DMS53 (cell line): ENCODE measurements at regions not wholly inside any gene's neighbourhood (a gene's known extent, or its start where the extent isn't known, plus 50 kb on each side); places are given as distances from the start of the nearest gene placed in this dataset.
"Not testable (repeated sequence)": the region's sequence is repeated elsewhere in the genome, so short reads cannot be mapped to it uniquely, and the experiment has no call there.

ENCODE experiments used
- DNase-seq: peaks from one replicate; lab custom pipeline; 2025; lab: John Stamatoyannopoulos, UW

DNA sequence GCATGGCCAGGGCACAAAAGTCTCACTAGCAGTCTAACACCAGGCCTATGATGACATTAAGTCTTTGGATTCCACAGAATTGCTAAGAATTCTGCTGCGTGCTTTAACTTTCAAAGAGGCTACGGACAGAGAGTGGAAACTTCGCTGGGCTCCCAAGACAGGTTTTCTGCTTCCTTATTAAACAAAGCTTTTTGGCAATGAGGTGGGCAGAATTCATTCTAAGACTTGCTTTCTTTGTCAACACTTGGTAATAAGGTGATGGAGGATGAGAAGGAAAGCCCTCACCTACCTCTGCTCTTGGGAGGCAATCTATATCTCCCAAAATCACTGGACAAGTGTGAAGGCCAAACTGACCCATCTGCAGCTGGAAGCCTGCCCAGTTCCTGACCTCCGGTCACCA, 231.9 kb downstream of the ATPSCKMT start:
- DNase-seq: no peak

DNA sequence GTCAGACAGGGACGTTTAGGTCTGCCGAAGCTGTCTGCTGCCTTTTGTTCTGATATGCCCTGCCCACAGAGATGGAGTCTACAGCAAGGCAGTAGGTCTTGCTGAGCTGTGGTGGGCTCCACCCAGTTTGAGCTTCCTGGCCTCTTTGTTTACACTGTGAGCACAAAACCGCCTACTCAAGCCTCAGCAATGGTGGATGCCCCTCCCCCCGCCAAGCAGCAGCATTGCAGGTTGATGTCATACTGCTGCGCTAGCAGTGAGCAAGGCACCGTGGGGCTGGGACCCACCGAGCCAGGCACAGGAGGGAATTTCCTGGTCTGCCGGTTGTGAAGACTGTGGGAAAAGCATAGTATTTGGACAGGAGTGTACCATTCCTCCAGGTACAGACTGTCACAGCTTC, 233.1 kb downstream of the ATPSCKMT start:
- peak; percentile 50 for DNase-seq

DNA sequence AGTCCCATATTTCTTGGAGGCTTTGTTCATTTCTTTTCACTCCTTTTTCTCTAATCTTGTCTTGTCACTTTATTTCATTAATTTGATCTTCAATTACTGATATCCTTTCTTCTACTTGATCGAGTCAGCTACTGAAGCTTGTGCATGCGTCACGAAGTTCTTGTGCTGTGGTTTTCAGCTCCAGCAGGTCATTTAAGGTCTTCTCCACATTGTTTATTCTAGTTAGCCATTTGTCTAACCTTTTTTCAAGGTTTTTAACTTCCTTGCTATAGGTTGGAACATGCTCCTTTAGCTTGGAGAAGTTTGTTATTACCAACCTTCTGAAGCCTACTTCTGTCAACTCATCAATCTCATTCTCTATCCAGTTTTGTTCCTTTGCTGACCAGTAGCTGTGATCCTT, 234.0 kb downstream of the ATPSCKMT start:
- DNase-seq: not testable (repeated sequence)

DNA sequence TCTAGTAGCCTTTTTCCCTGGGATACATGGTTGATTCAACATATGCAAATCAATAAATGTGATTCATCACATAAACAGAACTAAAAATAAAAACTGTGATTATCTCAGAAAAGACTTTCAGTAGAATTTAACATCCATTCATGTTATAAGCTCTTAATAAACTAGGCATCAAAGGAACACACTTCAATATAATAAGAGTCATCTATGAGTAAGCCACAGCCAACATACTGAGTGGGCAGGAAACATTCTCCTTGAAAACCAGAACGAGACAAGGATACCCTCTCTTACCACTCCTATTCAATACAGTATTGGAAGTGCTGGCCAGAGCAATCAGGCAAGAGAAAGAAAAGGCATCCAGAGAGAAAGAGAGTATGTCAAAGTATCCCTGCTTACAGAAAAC, 239.9 kb downstream of the ATPSCKMT start:
- DNase-seq: peak; percentile 20

DNA sequence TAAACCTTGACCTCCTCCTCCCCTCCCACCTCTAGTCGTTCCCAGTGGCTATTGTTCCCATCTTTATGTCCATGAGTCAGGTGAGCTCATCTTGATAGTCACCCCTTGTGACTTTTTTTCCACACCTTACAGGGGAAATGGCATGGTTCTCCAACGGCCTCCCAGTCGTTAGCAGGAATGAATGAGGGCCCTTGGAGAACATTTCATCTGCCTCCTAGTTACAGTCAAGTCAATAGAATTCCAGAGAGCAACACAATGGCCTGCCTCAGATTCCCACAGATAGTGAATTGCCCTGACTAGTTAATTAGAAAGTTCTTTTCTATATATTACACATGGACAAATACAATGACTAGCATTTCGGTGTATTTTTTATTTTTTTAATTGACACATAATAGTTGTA, 262.6 kb downstream of the ATPSCKMT start:
- DNase-seq: no peak

DNA sequence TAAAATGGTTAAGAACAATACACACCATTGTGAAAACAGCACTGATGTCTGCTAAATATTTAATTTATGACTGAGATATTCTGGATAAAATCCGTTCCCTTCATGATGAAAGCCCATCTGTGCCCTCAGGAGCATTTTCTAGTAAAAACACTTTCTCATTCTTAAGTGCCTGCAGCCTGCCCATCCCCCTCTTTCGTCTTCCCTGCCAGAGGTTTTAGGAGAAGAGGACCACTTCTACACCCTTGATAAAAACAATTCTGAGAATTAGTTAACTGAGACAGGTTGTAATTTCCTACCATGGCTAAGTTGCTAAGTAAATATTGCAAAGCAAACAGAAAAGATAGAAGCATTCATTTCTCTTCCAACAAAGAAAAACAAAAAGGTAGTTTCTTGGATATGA, 272.6 kb downstream of the ATPSCKMT start:
- DNase-seq: peak; percentile 48

DNA sequence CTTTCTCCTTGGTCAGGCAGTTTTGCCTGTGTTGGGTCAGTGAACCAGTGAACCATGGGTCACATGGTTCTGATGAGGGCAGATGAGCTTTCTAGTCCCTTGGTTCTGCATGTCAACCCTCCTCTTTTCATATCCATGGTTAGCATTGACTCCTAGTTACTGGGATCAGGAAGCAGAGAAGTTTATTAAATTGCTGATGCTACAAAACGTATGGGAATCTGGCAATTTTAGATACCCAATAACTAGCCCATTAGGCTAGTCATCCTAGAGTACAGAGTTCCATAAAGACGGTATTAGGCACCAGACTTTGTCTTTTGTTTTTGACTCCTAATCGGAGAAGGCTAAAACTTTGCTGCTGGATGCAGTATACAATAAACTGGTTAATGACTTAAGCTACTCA, 273.1 kb downstream of the ATPSCKMT start:
- peak; percentile 17 for DNase-seq

DNA sequence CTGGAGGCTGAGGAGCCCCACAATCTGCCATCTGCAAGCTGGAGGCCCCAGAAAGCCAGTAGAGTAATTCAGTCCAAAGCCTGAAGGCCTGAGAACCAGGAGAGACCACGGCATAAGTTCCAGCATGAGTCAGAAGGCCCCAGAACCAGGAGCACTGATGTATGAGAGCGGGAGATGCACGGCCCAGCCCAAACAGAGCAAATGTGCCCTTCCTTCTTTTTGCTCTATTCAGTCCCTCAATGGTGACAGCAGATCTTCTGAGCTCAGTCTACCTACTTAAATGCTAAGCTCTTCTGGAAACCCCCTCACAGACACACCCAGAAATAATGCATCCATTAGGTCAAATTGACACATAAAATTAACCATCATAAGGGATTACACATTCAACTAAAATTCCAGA, 277.6 kb downstream of the ATPSCKMT start:
- no peak for DNase-seq

DNA sequence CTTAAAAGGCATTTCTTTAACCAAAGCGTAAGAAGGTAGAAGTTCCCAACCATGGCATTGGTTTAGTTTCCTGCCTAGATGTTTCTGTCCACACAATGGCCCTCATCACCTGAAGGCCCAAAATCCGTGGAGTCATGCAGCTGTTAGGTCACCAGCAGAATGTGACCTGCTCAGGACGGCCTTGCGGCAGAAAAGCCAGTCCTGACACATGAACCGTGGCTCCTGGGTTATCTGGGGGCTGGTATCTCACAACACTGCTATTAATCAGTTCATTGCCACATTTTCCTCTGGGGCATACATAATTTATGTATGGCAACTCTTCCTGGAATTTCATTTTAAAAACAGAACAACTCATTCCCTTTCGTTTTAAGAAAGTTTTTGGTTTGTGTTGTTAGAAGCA, 278.4 kb downstream of the ATPSCKMT start:
- no peak for DNase-seq

DNA sequence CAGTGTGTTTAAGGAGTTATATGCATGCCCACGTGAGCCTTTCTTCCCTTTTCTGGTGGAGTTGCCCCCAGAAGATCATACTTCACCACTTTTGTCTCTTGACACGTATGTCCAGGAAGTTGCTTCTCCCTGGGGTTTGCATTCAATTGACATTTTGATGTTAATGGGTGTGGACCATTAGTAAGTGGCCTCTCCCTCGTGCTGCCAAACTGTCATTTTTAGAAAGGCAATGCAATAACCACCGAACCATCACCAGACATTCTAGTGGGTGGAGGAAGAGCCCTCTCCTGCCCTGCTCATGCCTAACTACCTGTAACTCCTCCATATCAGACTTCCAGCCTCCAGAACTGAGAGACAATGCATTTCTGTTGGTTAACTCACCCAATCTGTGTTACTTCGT, 290.8 kb downstream of the ATPSCKMT start:
- no peak for DNase-seq

DNA sequence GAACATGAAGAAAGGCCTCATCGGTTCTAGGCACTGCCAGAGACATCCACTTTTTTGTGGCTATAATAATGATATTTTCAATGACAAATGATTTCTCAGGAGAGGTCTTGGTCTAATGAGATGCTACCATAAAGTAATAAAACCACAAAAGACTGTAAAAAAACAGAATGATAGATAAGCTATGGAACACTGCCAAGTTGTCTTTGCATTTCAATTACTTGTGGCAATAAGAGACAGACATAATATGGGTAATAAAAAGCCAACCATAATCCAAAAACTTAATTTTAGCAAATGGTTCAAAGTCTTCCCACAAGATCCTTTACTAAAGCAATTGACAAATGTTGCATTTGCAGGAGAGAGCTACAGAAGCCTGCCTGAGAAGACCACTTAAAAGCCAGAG, 292.5 kb downstream of the ATPSCKMT start:
- DNase-seq: no peak

DNA sequence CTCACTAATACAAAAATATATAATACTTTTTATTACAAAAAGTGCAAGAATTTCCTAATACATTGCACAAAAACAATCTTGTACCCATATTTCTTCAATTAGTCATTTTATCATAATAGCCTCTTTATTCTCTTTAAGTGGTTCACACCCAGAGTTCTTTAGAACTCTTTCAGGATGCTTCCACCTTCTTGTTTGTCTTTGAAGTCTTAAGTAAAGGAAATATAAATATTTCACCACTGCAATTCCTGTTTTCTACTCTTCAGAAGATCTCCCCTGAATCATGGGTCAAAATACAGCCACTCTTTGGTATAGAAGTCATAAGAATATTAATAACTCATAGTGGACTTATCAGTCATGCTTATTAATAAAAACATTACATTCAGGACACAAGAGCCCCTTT, 293.0 kb downstream of the ATPSCKMT start:
- no peak for DNase-seq

DNA sequence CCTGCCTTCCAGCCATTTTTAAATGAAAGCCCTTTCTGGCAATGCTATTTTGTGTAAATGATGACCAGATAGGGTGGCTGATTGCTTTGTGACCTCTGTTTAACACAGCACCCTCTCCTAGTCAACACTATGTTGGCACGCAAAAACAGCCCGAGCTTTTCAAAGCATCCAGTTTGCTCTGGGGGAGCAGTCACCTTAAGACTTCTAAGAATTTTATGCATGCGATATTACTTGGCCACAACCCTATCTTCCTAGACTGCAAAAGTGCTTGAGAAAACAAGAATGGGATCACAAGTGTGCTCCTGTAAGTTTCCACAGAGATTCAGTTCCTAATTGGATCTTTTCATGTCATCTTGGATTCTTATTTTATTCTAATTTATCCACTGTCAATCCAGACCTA, 294.1 kb downstream of the ATPSCKMT start:
- DNase-seq: no peak

DNA sequence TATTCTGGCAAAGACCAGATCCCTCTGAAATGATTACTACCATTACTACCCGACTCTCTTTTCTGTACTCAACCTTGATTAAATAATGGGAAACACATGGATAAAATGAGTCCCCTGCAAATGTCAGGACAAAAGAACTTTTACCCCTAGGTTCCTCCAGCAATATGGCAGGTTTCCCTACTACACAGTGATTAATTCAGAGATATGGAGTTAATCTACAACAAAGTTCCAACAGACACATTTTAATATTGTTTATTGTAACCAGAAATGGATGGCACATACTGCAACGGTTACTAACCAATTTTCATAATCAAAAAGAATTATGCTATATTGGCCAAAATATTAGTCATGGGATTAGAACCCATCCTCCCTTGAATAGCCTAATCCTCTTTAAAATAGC, 294.8 kb downstream of the ATPSCKMT start:
- no peak for DNase-seq

DNA sequence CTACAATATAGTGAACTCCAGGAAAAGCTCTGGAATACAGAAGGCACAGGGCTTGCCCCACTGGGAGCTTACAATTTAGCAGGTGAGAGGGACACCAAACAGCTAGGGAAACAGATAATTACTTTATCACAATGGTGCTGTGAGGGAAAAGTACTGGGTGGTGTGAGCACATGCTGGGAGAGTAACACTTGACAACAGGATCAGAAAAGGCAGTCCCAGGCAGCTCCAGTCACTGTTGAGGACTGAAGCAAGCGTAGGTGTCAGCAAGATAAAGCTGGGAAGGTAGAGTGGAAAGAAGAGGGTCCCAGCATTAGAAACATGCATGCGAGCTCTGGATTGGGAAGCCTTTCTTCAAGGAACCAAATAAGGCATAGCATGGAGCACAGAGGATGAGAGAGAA, 296.0 kb downstream of the ATPSCKMT start:
- DNase-seq: no peak

DNA sequence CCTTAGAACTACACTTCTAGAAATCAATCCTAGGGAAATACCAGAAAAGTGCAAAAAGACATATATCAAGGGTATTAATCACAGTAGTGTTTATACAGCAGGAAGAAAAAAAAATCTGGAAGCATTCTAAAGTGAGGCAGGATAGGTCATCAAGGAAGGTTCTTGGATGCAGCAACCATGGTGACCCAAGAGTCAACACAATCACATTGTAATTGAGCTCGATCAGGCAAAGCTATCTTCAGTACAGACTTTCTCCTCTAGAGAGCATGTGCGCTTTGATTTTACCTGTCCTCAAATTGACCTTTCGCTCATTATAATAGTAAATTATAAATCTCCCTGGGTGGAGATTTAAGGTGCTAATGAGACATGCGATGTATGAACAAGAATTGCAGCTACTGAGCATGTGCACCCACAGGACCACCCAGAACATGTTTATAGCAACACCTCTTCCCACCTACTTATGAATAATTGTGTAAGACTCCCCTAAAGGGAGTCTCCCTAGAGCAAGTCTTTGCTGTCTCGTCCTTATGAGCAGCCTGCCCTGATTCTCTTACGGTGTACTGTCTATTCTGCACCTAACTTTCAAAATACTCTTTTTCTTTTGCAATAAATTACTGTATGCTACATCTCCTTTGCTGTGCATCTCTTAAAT, 297.7 kb downstream of the ATPSCKMT start:
- DNase-seq: peak; percentile 46

DNA sequence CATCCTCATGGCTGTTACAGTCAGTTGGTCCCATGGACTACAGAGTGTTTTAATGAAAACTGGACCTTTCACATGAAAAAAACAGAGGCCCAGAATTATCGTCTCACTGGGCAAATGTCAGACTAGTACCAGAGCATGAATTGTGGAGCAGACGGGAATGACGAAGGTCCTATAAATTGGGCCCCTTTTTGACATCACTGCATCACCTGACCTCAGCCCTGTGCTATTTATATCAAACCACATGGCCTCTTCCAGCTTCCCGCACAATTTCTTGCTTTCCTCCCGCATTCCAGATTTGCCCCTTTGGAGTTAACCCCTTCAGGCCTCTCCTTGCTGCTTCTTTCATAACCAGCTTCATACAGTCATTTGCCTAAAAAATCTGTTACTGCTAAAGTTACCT, 301.7 kb downstream of the ATPSCKMT start:
- no peak for DNase-seq

DNA sequence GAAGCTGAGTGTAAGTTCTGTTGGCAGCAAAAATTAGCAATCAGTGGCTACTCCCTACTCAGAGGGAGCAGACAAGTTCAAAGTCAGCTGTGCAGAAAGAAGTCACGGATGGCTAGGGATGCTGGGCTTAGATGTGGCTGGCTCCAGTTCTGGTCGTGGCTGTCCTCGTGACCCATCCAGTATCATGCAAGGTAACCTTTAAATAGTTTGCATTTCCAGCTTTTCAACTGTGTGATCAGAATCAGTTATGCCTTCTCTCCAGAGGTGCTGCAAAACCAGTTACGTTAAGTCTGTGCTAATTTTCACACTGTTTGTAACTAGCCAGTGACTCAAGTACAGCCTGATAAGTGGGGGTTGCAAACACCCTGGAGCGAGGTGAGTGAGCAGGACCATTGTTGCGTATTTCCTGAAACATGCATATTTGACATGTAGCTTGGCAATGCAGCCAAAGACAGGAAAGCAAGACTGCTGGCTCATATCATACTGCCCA, 302.4 kb downstream of the ATPSCKMT start:
- DNase-seq: no peak

DNA sequence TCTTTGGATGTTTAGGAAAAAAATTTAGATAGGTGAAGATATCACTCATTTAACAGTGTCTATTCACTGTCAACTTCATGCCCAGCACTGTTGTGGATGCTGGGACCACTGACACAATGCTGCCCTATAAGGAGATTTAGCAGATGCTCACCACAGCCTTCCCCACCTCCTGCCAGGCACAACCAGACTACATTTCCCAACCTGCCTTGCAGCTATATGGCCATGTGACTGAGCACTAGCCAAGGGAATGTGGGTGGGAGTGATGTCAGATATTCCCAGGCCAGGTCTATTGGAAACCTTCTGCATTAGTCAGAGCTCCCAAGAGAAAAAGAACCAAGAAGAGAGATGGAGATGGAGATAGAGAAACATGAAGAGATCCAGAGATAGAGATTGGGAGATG, 302.6 kb upstream of the TAS2R1 start:
- DNase-seq: peak; percentile 46

DNA sequence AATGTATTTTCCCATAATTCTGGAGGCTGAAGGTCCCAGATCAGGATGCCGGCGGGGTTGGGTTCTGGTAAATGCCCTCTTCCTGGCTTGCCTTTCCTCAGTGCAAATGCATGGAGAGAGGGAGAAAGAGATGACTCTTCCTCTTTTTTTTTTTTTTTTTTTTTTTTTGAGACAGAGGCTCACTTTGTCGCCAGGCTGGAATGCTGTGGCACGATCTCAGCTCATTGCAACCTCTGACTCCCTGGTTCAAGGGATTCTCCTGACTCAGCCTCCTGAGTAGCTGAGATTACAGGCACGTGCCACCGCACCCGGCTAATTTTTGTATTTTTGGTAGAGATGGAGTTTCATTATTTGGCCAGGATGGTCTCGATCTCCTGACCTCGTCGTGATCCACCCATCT, 300.0 kb upstream of the TAS2R1 start:
- no peak for DNase-seq

DNA sequence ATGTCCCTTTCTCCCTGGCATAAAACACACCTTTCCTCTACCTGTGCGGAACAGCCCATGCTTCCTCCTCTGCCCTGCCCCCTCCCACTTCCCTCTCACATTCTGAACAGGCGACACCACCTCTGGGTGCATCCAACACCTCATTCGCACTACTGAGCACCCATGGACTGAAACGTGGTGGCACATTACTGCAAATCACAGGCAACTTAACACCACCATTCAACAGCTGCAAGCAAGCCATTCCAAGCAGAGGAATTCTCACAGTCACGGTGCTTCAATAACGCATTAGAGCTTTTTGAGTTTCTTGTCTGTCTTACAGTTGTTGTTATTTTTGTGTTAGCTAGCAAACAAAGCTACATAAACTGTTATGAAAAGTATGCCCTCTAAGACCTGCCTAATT, 298.2 kb upstream of the TAS2R1 start:
- DNase-seq: no peak

DNA sequence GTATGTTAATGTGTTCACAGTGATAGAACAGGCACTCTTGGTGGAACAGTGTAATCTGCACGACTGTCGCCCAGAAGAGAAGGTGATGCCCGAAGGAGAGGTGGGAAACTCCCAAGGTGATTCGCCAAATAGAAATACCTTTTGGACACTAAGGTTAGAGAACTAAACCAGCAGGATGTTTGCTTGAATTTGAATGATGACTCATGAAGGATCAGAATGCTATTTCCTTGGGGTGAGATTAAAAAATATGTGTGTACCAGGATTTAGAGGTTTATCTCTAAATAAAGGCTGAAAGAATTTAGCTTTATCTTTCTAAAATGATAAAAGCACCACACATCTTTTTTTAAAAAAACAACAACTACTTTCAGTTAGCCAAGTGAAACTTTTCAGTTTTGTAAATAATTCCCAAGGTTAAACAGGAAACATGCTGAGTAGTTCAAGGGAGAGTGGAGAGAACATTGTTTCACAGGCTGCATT, 297.4 kb upstream of the TAS2R1 start:
- peak; percentile 28 for DNase-seq

DNA sequence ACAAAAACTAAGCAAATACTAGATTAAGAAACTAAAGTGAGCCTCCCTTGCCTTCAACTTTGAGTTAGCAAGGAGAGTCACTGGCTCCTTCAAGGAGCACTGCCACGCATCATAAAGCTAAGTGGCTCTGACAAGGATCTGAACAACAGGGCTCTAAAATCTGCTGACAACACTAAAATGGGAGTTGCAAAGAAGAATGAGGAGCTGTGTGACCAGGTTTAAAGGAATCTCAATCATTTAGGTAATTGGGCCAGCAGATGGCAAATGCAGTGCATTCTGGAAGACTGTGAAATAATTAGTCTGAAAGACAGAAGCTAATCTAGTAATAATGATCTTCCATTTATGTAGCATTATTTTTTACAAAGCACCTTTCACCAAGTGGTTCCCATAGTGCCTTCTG, 297.0 kb upstream of the TAS2R1 start:
- no peak for DNase-seq

DNA sequence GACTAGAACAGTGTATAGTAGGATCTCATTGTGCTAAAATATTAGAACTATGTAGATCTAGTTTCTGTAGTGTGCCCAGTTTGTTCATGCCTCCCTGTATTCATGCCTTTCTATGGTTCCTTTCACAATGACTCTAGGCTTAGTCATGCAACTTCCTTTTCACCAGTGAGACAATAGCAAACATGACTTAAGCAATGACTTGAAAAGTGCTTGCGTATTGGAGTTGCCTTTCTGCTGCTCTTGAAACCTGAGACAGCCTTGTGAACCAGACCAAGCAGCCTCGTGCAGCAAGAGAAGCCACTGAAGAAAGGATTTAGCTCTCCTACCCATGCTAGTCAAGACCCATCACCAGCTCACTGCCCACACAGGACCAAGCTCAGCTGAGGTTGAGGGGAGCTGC, 294.5 kb upstream of the TAS2R1 start:
- peak; percentile 88 for DNase-seq
